Neural progenitor cell (in vitro differentiated cells): ENCODE measurements at regions not wholly inside any gene's neighbourhood (a gene's known extent, or its start where the extent isn't known, plus 50 kb on each side); places are given as distances from the start of the nearest gene placed in this dataset.

ENCODE experiments used
- EZH2 ChIP-seq: fragments of 200-600 bp; sonication (generic); IDR thresholded peaks from 2 replicates; pipeline ENCODE4 v1.6.1; 2017; ENCODE audit warnings: antibody characterized with exemption, mild to moderate bottlenecking, moderate library complexity
- EZH2phosphoT487 ChIP-seq: fragments of 200-600 bp; sonication (generic); IDR thresholded peaks from 2 replicates; pipeline ENCODE4 v1.6.1; 2017; ENCODE audit warnings: antibody characterized with exemption
- TF ChIP-seq, protein P1 (sequence below): fragments of 200-600 bp; sonication (generic); IDR thresholded peaks from 2 replicates; pipeline ENCODE4 v1.5.1; 2017; ENCODE audit warnings: antibody characterized with exemption, mild to moderate bottlenecking

DNA sequence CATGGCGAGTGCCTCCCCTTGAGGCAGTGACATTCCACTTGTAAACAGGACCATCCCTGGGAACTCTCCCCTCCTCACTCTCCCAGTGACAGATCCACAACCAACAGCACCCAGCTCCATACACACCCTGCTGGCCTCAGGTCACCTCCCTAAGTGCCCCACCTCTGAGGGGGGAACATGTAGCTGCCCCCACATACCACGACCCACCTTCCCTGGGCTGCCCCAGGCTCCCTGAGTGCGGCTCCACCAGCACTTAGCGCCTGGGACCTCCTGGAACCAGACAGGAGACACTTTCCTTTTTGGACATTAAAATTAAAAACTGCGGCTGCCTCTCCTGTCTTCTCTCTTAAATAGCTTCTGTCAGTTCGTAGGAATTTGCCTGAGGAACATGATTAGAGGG is 1140.1 kb downstream of the BRD1 start:
- TF ChIP-seq, protein P1, sequence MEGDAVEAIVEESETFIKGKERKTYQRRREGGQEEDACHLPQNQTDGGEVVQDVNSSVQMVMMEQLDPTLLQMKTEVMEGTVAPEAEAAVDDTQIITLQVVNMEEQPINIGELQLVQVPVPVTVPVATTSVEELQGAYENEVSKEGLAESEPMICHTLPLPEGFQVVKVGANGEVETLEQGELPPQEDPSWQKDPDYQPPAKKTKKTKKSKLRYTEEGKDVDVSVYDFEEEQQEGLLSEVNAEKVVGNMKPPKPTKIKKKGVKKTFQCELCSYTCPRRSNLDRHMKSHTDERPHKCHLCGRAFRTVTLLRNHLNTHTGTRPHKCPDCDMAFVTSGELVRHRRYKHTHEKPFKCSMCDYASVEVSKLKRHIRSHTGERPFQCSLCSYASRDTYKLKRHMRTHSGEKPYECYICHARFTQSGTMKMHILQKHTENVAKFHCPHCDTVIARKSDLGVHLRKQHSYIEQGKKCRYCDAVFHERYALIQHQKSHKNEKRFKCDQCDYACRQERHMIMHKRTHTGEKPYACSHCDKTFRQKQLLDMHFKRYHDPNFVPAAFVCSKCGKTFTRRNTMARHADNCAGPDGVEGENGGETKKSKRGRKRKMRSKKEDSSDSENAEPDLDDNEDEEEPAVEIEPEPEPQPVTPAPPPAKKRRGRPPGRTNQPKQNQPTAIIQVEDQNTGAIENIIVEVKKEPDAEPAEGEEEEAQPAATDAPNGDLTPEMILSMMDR = no peak
- TF ChIP-seq EZH2 (no peak), EZH2phosphoT487 (no peak)
